Mucosa of gallbladder (tissue), 1 donor: ENCODE measurements at regions not wholly inside any gene's neighbourhood (a gene's known extent, or its start where the extent isn't known, plus 50 kb on each side); places are given as distances from the start of the nearest gene placed in this dataset.

Experiments used
- DNase-seq: peaks from one replicate; pipeline ENCODE4 v3.0.0-alpha.2; 2020; ENCODE audit warnings: low spot score
- donor health status: DM: no; HTN: no; CAD: no.

GRCh38 chr7:156102267-156102666 is 290.0 kb upstream of the SHH start:
- DNase-seq: no peak

DNA sequence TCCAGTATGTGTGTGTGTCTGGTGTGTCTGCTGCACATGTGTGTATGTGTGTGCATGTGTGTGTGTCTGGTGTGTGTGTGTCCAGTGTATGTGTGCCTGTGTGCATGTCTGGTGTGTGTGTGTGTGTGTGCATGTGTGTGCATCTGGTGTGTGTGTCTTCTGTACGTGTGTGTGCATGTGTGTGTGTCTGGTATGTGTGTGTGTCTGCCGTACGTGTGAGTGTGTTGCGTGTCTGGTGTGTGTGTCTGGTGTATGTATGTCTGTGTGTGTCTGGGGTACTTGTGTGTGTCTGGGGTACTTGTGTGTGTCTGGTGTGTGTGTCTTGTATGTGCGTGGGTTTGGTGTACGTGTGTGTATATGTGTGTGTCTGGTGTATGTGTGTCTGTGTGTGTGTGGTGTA is 289.1 kb upstream of the SHH start:
- DNase-seq: no peak

DNA sequence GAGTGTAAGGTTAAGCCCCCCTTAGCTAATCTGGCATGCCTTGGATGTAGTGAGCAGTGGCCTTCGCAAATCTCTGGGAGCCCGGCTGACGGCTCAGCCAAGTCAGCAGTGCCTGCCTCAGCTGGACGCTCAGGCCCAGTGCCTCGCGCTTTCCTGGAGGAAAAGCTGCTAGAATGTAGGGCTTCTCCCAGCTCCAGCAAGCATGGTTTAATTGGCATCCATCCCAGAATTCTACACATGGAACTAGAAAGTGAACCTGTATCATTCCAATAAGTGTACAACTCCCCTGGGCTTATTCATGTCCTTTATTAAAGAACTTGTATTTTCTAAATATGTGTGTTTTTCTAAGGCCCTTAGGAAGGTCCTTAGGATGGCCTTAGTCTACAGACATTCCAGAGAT is 287.8 kb upstream of the SHH start:
- DNase-seq: no peak

GRCh38 chr7:156099085-156099484 is 286.8 kb upstream of the SHH start:
- no peak for DNase-seq

DNA sequence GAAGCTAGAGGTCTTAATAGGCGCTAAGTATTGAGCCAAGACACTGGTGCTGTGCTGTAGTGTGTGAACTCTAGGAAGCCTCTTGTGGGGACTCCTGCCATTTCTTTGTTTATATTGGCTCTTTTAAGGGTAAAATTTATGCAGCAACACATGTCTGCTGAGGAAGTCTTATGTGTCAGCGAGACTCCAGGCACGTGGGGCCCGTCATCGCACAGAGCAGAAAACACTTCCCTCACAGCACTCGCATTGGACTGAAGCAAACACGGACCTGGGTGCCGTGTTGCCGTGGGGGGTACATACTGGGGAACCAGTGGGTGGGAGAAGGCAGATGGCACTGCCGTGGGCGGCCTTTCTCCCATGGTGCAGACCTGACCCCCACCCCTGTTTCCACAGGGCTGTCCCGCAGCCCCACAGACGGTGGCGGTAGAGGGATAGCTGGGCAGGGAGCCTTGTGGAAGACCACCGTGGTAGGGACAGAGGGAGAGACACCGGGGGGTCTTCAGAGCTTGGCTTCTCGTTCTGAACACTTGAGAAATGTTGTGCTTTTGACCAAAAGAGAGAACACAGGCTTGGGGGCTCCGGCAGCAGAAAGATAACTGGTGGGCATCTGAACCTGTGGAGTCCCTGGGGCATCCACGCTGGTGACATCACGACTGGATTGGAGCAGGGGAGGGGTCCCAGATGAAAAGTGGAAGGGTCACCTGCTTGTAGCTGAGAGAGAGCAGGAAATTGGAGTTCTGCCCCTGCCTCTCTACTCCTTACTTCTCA is 284.7 kb upstream of the SHH start:
- DNase-seq: no peak

- DNase-seq: no peak
These were observed 283.8 kb upstream of the SHH start for GRCh38 chr7:156095908-156096539.

DNA sequence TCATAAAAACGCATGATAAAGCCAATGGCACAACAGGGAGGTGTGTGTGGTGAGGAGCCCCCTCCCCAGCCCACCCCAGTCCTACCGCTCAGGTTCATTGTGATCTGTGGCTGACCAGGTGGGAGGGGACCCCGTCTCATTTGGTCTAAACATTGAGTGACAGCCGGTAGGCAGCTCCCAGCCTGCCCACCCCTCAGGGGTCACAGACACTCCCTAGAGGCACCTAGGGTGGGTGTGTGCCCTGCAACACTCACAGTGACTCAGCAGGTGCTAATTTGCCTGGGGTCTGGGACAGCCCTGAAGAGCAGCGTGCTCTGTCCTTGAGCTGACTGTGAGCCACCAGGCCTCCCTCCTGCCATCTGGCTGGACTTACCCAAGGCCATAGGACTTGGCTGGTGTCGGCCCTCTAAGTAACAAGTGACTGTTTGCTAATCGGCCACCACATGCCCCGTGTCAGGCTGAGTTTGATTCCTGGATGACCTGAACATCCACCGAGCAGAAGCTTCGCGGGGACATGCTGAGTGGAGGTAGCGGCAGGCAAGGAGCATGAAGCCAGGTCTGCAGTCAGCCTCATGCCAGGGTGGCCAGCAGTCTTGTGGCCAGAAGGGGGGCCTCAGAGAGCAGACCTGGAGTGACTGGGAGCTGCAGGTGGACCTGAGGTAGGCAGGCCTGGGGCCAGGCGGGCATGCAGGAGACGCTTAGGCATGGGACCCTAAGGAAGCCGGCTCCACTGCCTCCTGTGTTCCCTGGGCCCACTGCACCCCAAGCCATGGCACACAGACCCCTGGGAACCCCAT is 282.3 kb upstream of the SHH start:
- no peak for DNase-seq

DNA sequence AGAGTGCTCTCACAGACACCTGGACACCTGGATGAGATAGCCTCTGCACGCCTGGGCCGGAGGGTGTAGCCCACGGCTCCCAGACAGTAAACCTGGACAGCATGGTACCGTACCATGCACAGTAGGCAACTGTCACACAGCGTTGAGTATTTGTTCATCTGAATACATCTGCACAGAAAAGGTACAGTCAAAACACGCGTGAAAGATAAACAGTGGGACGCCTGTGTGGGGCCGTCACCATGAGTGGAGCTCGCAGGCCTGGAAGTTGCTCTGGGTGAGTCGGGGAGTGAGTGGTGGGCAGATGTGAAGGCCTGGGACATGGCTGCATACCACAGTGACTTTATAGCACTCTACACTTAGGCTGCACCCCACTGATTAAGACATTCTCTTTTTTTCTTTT is 280.0 kb upstream of the SHH start:
- DNase-seq: no peak

DNA sequence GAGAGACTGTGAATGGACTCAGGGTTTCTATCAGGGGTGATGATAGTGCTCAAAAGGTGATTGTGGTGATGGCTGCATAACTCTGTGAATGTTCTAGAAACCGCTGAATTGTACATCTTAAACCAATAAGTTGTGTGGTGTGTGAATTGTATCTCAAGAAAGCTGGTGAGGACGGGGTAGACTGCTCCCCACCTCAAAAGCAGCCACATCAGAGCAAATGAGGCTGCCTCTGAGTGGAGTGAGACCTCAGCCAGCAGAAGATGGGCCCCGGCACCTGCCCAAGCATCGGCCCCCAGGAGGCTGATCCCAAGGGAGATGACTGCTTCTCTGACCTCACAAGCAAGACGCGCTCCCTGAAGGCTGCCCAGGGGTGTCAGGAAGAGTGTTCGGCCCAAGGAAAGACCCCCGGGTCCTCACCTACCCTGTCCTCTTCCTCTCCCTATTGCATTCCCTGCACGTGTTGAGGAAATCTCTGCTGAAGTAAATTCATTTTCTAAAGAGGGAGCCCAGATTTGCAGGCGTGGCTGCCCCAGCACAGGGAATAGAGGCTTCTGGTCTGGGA is 279.3 kb upstream of the SHH start:
- no peak for DNase-seq

DNA sequence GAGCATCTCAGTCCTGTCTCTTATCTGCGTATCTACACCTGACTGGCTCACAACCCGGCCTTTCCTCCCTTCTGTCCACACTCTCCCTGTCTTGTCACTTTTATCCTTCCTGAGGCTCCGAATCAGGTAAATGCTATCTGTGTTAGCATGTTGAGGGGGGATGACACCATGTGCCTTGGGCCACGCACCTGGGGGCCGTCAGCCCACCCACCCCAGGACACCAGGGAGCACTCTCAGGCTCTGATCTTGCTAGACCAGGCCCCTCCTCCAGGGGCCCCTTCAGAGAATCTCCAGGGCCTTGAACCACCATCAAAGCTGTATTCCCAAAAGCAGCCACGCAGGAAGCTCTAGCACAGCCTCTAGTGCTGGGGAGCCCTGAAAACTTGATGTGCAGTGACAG is 278.7 kb upstream of the SHH start:
- no peak for DNase-seq

- no peak for DNase-seq
These were observed 277.0 kb upstream of the SHH start for GRCh38 chr7:156089222-156089621.

- no peak for DNase-seq
These were observed 275.9 kb upstream of the SHH start for GRCh38 chr7:156088115-156088514.

DNA sequence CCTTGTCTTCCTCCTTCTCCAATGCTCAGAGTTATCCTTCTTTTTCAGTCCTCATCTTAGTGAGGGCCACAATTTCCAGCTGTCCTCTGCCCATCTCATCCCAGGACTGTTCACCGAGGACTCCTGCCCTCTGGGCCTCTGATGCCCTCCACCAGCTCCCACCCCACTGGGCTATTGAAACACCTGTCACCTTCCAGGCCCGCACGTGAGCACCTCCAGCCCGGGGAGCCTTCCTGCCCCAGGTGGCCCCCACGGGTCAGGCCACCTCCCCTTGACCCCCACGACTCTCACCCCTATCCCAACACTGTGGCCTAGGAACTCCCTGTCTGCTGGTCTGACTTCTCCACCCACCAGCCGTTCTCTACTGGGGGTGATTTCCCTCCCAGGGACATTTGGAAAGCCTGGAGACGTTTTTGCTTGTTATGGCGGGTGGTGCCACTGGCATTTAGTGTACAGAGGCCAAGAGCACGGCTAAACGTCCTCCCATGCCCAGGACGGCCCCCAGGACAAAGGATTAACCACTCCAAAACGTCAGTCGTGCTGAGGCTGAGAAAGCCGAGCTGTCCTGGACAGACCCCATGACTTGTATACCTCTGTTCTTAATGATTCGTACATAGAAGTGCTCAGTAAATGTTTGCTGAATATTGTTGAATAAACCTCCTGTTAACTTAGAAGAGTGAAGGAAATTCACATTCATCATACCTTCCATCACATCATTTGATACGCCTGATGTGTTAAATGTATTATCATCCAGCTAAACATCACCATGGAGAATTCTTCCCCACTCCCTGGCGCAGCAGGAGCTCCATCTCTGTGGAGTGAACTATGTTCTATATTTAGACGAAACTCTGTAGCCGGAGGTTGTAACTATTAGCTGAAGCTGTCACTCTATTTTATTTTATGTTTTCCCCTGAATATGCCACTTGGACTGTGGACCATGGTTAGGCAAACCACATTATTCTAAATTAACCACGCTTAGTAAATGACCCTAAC is 270.1 kb upstream of the SHH start:
- DNase-seq: no peak

GRCh38 chr7:156080596-156080995 is 268.3 kb upstream of the SHH start:
- DNase-seq: no peak

DNA sequence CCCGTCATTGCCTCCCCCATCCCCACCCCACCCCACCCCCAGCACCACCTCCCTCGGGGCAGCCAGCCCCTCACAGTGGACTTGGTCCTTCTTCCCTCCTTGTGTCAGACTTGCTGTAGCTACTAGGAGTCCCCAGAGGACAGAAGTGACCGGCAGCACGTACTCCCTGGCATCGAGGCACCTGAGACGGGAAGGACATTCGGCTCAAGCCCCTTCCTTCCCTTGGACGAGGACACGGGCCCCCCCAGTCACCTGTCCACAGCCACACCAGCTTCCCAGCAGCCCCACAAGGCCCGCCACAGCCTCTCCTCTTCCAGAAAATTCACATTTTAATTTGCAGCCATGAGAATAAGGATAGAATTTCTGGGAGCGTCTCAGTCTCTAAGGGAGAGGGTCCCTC is 267.8 kb upstream of the SHH start:
- DNase-seq: no peak

GRCh38 chr7:156079156-156079555 is 266.9 kb upstream of the SHH start:
- DNase-seq: no peak

GRCh38 chr7:156074982-156075615 is 262.8 kb upstream of the SHH start:
- no peak for DNase-seq

GRCh38 chr7:156074084-156074483 is 261.8 kb upstream of the SHH start:
- no peak for DNase-seq

DNA sequence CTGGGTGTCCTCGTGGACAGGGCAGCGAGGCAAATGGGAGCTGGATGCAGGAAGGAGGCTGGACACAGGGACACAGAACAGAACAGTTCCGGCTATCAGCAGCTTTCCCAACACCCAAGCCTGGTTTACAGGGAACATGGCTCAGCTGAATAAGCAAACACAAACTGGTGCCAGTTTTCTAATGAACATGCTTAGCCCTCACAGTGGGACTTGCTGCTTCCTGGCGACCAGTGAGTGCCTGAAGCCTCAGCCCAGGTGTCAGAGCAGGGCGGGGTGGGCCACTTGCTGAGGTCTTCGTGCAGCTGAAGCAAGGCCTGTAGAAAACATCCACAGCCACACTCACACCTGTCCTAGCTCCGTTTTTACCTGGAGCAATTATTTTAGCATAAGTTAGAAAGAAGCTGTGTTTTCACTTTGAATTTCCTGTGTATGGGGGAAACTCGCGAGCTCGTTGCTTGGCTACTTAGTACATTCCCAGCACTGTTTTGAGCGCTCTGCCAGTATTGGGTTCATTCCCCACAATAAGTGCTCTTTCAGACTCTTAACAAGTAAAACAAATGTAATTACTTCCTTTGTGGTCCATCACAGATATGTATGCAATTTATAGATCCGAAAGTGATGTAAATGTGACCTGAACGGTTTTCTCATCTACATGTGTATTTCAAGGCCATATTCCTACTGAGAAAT is 261.2 kb upstream of the SHH start:
- no peak for DNase-seq

- no peak for DNase-seq
These were observed 259.3 kb upstream of the SHH start for GRCh38 chr7:156071612-156072011.
